HG02981 (cell line): ENCODE measurements at regions not wholly inside any gene's neighbourhood (a gene's known extent, or its start where the extent isn't known, plus 50 kb on each side); places are given as distances from the start of the nearest gene placed in this dataset.

Source experiments
- ATAC-seq: cut with Tn5 transposase; IDR thresholded peaks from one replicate; pipeline ENCODE4 v1.9.1; 2021; ENCODE audit warnings: mild to moderate bottlenecking, moderate library complexity; ENCODE audit not compliant: unreplicated experiment

DNA sequence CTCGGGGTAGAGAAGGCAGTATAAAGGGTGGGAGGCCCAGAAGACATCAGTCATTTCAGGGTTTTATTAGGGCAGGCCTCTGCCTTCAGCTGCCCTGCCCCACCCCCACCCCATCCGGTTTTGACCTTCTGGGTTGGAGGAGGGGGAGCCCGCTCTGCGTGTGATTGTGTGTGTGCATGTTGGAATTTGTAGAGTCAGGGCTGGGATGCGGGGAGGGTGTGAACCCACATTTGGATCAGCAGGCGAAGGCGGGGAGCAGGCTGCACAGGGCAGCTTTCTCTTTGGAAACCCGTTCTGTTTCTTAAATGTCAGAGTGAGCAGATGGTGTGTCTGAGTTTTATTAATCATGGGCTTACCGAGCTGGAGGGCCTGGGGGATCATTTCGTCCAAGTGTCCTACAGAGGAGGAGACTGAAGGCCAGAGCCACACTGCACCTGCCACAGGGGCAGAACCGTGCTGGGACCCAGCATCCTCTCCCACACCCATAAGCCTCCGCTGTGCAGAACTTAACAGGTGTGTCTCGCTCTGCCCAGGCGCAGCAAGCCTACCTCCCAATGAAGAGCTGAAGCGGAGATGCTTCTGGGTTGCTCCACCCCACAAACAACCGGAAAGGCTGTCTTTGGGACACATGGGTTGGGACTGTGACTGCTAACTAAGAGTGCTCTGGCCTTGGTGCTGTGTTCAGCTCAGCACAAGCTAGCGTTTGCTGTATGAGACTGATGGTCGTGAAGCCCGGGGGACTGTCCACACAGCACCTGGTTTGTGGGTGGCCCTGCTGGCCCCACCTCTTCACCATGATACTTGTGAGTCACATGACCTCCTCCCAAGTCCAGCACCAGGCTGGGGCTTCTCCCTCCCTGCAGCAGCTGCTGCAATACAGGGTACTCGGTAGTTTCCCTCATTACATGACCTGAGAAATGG is 70.9 kb upstream of the GSE1 start:
- ATAC-seq, result no peak

DNA sequence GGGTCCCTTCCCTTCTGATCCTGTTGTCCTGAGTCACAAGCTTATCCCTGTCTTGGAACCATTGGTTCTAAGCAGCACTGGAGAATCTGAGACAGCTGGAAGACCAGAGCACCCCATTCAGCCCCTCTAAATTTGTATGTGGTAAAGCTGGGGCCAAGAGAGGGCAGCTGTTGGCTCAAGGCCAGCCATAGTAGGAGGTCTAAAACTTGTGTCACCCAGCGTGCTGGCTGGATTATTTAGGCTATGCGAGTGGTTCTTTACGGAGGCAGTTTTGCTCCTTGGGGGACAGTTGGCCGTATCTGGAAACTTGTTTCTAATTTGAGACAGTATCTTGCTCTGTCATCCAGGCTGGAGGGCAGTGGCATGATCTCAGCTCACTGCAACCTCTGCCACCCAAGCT is 69.6 kb upstream of the GSE1 start:
- no peak for ATAC-seq

GRCh38 chr16:85544016-85544415 is 69.1 kb upstream of the GSE1 start:
- no peak for ATAC-seq

GRCh38 chr16:85544668-85545067 is 68.5 kb upstream of the GSE1 start:
- ATAC-seq, result no peak

- ATAC-seq, result no peak
Measured at GRCh38 chr16:85545227-85545818, 67.8 kb upstream of the GSE1 start.

GRCh38 chr16:85546585-85547447 is 66.3 kb upstream of the GSE1 start:
- ATAC-seq, result no peak

- ATAC-seq, result no peak
Measured at GRCh38 chr16:85548375-85548774, 64.7 kb upstream of the GSE1 start.

- ATAC-seq, result no peak
Measured at GRCh38 chr16:85549766-85550421, 63.2 kb upstream of the GSE1 start.

DNA sequence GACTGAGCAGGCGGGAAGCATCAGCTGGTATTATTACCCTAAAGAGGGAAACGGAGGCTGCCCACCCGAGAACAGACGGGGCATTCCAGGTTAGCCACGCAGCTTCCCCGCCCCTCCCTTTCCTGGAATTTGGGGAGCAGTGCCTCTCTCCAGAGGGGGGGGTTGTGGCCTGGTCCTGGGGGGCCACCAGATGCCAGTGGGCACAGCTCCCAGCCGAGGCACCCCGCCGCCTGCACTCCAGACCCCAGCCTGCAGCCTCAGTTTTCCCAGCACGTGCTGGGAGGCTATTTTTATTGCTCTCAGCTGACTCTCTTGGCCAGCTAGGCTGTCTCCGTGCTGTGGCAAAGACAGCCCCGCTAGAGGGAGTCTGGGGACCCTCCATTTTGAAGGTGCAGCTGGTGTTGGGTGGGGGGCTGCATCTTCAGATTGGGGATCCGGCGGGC is 62.7 kb upstream of the GSE1 start:
- no peak for ATAC-seq

DNA sequence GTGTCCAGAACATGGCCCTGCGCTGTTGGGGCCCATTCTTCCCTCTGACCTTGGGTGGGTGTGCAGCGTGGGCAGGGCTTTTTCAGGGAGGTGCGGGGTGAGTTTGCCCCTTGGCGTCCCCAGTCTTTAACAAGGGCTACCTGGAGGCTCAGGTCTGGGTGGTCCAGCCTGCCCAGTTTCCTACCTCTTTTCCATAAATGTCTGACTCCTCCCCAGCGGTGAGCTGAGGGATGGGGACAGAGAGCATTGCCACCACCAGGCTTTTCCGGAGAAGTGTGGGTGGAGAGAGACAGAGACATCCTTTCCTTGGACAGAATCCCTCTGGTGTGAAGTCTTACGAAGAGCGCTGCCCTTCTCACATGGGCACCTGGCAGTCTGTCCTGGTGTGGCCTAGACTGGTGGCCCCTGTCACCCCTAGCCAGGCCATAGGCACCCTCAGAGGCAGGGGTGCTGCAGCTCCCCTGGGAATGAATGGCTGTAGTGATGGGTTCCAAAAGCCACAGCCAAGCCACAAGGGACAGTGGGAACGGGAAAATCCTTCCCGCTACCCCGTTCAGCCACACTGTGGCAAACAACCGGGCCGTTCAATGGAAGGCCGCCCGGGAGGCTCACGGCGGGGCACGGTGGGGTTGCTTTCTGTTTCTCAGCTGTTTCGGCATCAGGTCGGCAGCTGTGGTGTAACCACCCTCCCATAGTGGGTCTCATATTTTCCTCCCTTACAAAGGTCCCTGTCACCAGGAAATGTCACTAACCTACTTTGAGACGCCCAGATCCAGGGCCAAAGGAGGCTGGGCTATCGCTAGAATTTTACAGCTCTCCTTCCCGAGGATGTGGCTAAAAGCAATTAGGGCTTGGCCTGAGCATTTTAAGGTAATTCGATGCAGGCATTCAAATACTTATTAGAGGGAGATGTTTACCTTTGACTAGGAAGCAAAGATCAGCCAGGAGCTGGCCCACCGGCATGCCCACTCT is 61.9 kb upstream of the GSE1 start:
- ATAC-seq, result no peak

DNA sequence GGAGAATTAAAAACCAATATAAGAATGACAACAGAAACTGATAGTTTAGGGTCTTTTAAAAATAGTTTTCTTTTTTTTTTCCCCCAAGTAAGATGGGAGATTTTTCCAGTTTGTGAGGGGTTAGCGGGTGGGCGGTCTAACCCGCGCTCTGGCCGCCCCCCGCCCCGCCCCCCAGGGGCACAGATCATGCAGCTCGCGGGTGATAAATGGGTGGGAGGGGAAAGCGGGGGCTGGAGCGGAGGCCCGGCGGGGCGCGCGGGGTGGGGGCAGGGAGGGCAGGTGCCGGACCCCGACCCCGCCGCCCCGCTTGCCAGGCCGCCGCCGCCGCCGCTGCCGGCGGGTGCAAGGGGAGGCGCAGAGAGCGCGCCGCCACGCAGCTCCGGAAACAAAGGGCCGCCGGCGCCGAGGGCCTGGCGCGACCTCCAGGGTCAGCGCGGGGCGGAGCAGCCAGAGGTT is 60.1 kb upstream of the GSE1 start:
- ATAC-seq, result no peak

DNA sequence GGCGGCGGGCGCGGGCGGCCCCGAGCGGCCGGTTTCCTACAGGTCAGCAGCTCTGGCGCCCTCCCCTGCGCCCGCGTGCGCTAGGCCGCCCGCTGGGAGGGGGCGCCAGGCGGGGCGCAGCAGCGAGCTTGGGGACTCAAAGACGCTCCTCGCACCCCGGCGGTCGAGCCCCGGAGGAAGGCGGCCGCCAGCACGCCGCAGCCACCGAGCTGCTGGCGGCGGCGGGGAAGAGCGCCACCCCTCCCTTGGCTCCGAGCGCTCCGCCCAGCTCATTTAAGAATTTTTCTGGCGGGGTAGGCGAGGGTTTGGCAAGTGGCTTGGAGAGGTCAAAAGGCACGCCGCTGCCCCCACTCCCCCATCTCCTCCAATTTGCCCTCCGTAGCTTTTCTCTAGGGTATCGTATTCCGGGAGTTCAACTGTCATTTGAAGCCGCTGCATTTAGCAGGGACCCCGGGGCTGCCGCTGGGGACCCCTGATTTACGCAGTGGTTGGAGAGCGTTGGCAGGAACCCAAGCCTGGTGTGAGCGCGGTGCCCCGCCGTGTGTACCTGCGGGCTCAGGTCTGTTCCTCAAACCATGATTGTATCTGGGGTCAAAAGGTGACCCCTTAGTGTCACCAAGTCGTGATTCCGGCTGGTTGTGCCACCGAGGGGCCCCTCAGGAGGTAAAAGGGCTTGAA is 59.5 kb upstream of the GSE1 start:
- peak; percentile 24 for ATAC-seq

GRCh38 chr16:85554114-85554888 is 58.8 kb upstream of the GSE1 start:
- ATAC-seq, result peak; percentile 41

GRCh38 chr16:85554889-85555718 is 58.0 kb upstream of the GSE1 start:
- no peak for ATAC-seq

GRCh38 chr16:85555719-85556455 is 57.2 kb upstream of the GSE1 start:
- no peak for ATAC-seq

DNA sequence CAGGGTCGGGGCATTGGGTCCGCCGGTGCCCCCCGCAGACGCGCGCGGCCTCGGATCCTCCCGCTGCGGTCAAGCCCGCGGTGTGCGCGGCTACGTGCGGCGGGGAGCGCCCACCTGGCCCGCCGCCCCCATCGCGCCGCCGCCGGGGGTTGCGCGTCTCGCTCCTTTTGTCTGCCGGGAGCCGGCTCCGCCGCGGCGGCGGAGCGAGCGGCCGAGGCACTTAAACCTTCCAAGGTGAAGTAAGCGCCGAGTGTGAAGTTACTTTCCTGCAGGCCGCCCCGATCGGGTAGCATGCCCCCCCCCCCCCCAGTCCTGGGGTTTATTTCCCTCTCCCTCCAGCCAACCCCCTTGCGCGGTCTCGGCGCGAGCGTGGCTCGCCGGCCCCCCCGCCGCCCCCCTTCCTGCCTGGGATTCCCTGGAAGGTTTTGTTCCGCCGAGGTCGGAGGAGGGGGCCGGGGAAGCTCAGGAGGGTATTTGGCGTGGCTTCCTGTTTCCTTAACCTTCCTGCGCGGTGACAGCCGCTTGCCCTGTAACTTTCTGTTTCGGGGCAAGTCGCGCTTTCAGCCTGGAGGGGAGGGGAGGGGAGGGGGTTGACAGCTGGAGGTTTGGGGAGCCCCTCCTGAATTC is 56.6 kb upstream of the GSE1 start:
- no peak for ATAC-seq
